Umbilical cord (tissue), 1 donor: ENCODE measurements at regions not wholly inside any gene's neighbourhood (a gene's known extent, or its start where the extent isn't known, plus 50 kb on each side); places are given as distances from the start of the nearest gene placed in this dataset.
"Not testable (repeated sequence)": the region's sequence is repeated elsewhere in the genome, so short reads cannot be mapped to it uniquely, and the experiment has no call there.

Source experiments
- DNase-seq: peaks from one replicate; pipeline ENCODE4 v3.0.0-alpha.2; 2015; ENCODE audit warnings: low spot score

- DNase-seq = no peak
These were observed 227.7 kb upstream of the TMEM260 start for GRCh38 chr14:56351861-56352260.

GRCh38 chr14:56352999-56353398, 226.6 kb upstream of the TMEM260 start:
- peak; percentile 74 for DNase-seq

GRCh38 chr14:56357428-56357827, 222.2 kb upstream of the TMEM260 start:
- peak; percentile 15 for DNase-seq

- no peak for DNase-seq
These were observed 221.3 kb upstream of the TMEM260 start for GRCh38 chr14:56358275-56358674.

- no peak for DNase-seq
These were observed 220.6 kb upstream of the TMEM260 start for GRCh38 chr14:56358851-56359614.

- not testable (repeated sequence) for DNase-seq
These were observed 213.9 kb upstream of the TMEM260 start for GRCh38 chr14:56365663-56366062.

- DNase-seq = no peak
These were observed 212.2 kb upstream of the TMEM260 start for GRCh38 chr14:56367416-56367815.

- no peak for DNase-seq
These were observed 207.9 kb upstream of the TMEM260 start for GRCh38 chr14:56371737-56372136.

GRCh38 chr14:56374421-56374820, 205.2 kb upstream of the TMEM260 start:
- DNase-seq = no peak

GRCh38 chr14:56378046-56378445, 201.6 kb upstream of the TMEM260 start:
- DNase-seq = no peak

- peak; percentile 23 for DNase-seq
These were observed 201.1 kb upstream of the TMEM260 start for GRCh38 chr14:56378475-56378877.

- DNase-seq = no peak
These were observed 199.6 kb upstream of the TMEM260 start for GRCh38 chr14:56379956-56380355.

GRCh38 chr14:56386024-56386423, 193.6 kb upstream of the TMEM260 start:
- no peak for DNase-seq

- no peak for DNase-seq
These were observed 188.7 kb upstream of the TMEM260 start for GRCh38 chr14:56390859-56391258.

- DNase-seq = no peak
These were observed 184.6 kb upstream of the TMEM260 start for GRCh38 chr14:56394826-56395530.

- DNase-seq = no peak
These were observed 179.3 kb upstream of the TMEM260 start for GRCh38 chr14:56400109-56400825.

GRCh38 chr14:56412468-56413434, 166.8 kb upstream of the TMEM260 start:
- peak; percentile 68 for DNase-seq

- no peak for DNase-seq
These were observed 165.9 kb upstream of the TMEM260 start for GRCh38 chr14:56413721-56414120.

GRCh38 chr14:56414236-56414635, 165.4 kb upstream of the TMEM260 start:
- DNase-seq = no peak

GRCh38 chr14:56416213-56416612, 163.4 kb upstream of the TMEM260 start:
- no peak for DNase-seq

- no peak for DNase-seq
These were observed 162.4 kb upstream of the TMEM260 start for GRCh38 chr14:56417173-56417572.
